Transverse colon (tissue), 4 donors: ENCODE measurements at regions not wholly inside any gene's neighbourhood (a gene's known extent, or its start where the extent isn't known, plus 50 kb on each side); places are given as distances from the start of the nearest gene placed in this dataset.
"Not testable (repeated sequence)": the region's sequence is repeated elsewhere in the genome, so short reads cannot be mapped to it uniquely, and the experiment has no call there.

Source experiments
- DNase-seq: peaks from one replicate; pipeline ENCODE4 v3.0.0-alpha.2; 2019
- H3K27ac ChIP-seq, 4 donors: fragments of 200-600 bp; sonication (generic); 2 replicates each; pipeline ENCODE4 v1.5.1; 2016 to 2018; ENCODE audit warnings: inconsistent platforms in 4 of 4
- H3K27me3 ChIP-seq: fragments of 200-600 bp; sonication (generic); 2 replicates; pipeline ENCODE4 v1.5.1; 2017; ENCODE audit warnings: inconsistent platforms
- H3K36me3 ChIP-seq, 4 donors: fragments of 200-600 bp; sonication (generic); 2 replicates each; pipeline ENCODE4 v1.5.1; 2017 to 2019; ENCODE audit warnings: inconsistent platforms in 4 of 4
- H3K4me1 ChIP-seq, 4 donors: fragments of 200-600 bp; sonication (generic); 2 replicates each; pipeline ENCODE4 v1.5.1; 2017 to 2020; ENCODE audit warnings: inconsistent platforms in 4 of 4
- H3K4me3 ChIP-seq, 4 donors: fragments of 200-600 bp; sonication (generic); 1 replicate in 1 of 4; 2 replicates in 3 of 4; pipeline versions ENCODE4 v1.5.1 to v1.6.1; 2017 to 2019; ENCODE audit warnings: inconsistent platforms in 4 of 4
- H3K9me3 ChIP-seq, 2 donors: fragments of 200-600 bp; sonication (generic); 2 replicates each; pipeline ENCODE4 v1.5.1; 2017 to 2019; ENCODE audit warnings: inconsistent platforms in 2 of 2
- CTCF ChIP-seq, 5 experiments: fragments of 200-600 bp in 3 of 5; fragments of 450-650 bp in 2 of 5; sonication (generic) in 3 of 5; IDR thresholded peaks; 1 replicate in 2 of 5; 2 replicates in 3 of 5; pipeline ENCODE4 v1.5.1; 2016 to 2017; ENCODE audit warnings: antibody characterized with exemption in 5 of 5, inconsistent platforms in 3 of 5, mild to moderate bottlenecking in 2 of 5, moderate library complexity in 1 of 5
- EP300 ChIP-seq: sonication (generic); formaldehyde crosslinking; IDR thresholded peaks from one replicate; pipeline ENCODE4 v1.6.1; 2017; ENCODE audit warnings: antibody characterized with exemption, low read depth
- POLR2A ChIP-seq: fragments of 450-650 bp; IDR thresholded peaks from one replicate; pipeline ENCODE4 v1.6.1; 2016; ENCODE audit warnings: antibody characterized with exemption, mild to moderate bottlenecking, moderate library complexity
- POLR2AphosphoS5 ChIP-seq, 3 donors: sonication (generic); formaldehyde crosslinking; IDR thresholded peaks; one replicate each; pipeline ENCODE4 v1.6.1; 2016; ENCODE audit warnings: antibody characterized with exemption in 3 of 3
- WGBS, 2 donors: methylation state at CpG; one replicate each; pipeline ENCODE4 v1.1.5; 2018; ENCODE audit warnings: low coverage in 1 of 2; 5-methylcytosine and 5-hydroxymethylcytosine counted together
- in situ Hi-C, 4 donors: fragments of 200-750 bp; cut with MboI; loops; one replicate each; pipeline versions ENCODE4 v1.15.0 to v1.15.1; 2017; ENCODE audit warnings: low sequenced_read_pairs in 3 of 4, low pct_ligation_motif_present in 1 of 4, low pct_unique_long_range_greater_than_20kb in 1 of 4
- intact Hi-C: fragments of 100-400 bp; cut with DNase I; formaldehyde crosslinking; loops from one replicate; pipeline ENCODE4 v1.15.1; 2023; ENCODE audit warnings: low total_unique reads

- DNase-seq: no peak
These were observed 1651.5 kb downstream of the EFNA5 start for GRCh38 chr5:106019261-106019660.

DNA sequence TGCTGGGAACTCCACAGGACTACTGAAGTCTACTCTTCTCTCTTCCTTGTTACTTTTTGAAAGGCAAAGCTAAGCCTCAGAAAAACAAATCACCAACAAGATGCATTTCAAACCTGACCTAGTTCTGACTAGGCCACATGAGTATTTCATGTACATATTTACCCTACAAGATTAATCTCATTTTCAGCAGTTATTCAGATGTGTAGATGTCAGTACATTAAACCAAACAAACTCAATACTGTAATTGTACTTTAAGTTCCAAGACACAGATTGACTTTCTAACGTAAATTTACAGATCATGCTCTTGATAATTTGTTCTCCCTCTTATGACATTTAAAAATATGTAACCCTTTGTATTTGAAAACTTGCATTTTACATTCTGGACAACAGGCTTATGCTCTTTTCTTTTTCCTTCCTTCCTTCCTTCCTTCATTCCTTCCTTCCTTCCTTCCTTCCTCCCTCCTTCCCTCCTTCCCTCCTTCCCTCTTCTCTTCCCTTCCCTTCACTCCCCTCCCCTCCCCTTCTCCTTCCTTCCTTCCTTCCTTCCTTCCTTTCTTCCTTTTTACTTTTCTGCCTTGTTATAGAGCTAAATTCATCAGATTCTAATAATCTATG is 1653.4 kb downstream of the EFNA5 start:
- no peaks in the 10 kb centered on the region for H3K4me1 ChIP-seq
- no peak for DNase-seq
- TF ChIP-seq POLR2AphosphoS5 (IDR thresholded peaks at IDR 0.05) (no peak), EP300 (no peak), POLR2A (no peak), CTCF (IDR thresholded peaks at IDR 0.05) (no peak)
- no peak overlapping the region for H3K27ac ChIP-seq
- 53 to 76% methylated on average over 1 of the region's 1 CpG for WGBS, 2 donors
- intact Hi-C loops: no loop called here
- H3K9me3 ChIP-seq: no peaks in the 10 kb centered on the region
- no peak overlapping the region for H3K4me3 ChIP-seq
- no peaks in the 10 kb centered on the region for H3K36me3 ChIP-seq
- no peaks in the 10 kb centered on the region for H3K27me3 ChIP-seq
- in situ Hi-C loops: no loop called here

More at GRCh38 chr5:106019261-106019660, 1651.5 kb downstream of the EFNA5 start:
- Histone ChIP-seq H3K9me3 (no peaks in the 10 kb centered on the region), H3K4me3 (no peak overlapping the region), H3K4me1 (no peaks in the 10 kb centered on the region), H3K27ac (no peak overlapping the region), H3K36me3 (no peaks in the 10 kb centered on the region), H3K27me3 (no peaks in the 10 kb centered on the region)
- intact Hi-C loops (no loop called here), in situ Hi-C loops (no loop called here)
- TF ChIP-seq CTCF (IDR thresholded peaks at IDR 0.05) (no peak), POLR2A (no peak), POLR2AphosphoS5 (IDR thresholded peaks at IDR 0.05) (no peak), EP300 (no peak)

GRCh38 chr5:106014262-106014661 is 1656.5 kb downstream of the EFNA5 start:
- H3K4me1 ChIP-seq: no peaks in the 10 kb centered on the region
- no peak for TF ChIP-seq EP300
- no peak for TF ChIP-seq POLR2A
- TF ChIP-seq POLR2AphosphoS5 (IDR thresholded peaks at IDR 0.05): no peak
- TF ChIP-seq CTCF (IDR thresholded peaks at IDR 0.05): no peak
- H3K27ac ChIP-seq: no peak overlapping the region
- in situ Hi-C loops: no loop called here
- H3K36me3 ChIP-seq: no peaks in the 10 kb centered on the region
- DNase-seq: no peak
- intact Hi-C loops: no loop called here
- no peak overlapping the region for H3K4me3 ChIP-seq
- H3K9me3 ChIP-seq: no peaks in the 10 kb centered on the region
- H3K27me3 ChIP-seq: no peaks in the 10 kb centered on the region

DNA sequence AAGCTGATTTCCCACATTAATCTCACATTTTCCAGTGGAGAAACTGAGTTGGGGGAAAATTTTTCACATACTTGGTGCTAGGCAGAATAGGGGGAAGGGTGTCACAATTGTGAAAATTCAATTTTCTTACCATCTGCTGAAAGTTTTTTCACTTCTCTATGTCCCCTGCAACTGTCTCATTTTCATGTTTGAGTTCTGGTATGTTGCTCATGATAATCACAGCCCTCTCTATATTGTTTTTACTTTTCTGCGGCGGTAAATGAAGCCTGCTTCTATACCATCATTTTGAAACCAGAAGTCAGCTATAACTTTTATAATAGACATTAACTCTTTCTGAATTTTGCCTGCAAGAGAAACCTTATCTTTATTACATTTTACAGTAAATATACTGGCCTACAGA is 1664.5 kb downstream of the EFNA5 start:
- Histone ChIP-seq H3K4me1 (no peaks in the 10 kb centered on the region), H3K9me3 (peaks cover 0 to 3% of the 10 kb centered on the region in 2 donors), H3K4me3 (no peak overlapping the region), H3K27ac (no peak overlapping the region), H3K27me3 (no peaks in the 10 kb centered on the region), H3K36me3 (no peaks in the 10 kb centered on the region)
- TF ChIP-seq POLR2A (no peak), POLR2AphosphoS5 (IDR thresholded peaks at IDR 0.05) (no peak), CTCF (IDR thresholded peaks at IDR 0.05) (no peak), EP300 (no peak)
- no peak for DNase-seq
- in situ Hi-C loops: no loop called here
- intact Hi-C loops: no loop called here
- 66 to 76% methylated on average over 2 of the region's 2 CpGs for WGBS, 2 donors

DNA sequence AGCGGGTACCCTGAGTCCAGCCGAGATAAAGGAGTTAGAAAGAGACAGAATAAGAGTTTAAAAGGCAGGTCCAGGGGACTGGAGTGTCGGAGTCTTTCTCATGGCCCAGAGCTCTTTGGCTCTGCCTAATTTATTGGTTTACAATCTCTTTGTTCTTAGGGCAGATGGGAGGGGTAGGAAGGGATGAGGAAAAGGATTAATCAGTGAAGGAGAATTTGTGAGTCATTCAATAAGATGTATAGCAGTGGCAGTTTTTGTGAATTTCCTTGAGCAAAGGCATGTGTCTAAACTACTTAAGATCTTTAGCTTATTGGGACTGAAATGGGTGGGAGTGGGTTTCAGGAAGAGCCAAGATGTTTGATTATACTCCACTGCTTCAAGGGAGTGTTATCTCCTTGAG is 1671.7 kb downstream of the EFNA5 start:
- intact Hi-C loops, H3K36me3 ChIP-seq: not testable (repeated sequence)
- WGBS, 2 donors: 69 to 72% methylated on average over 3 of the region's 3 CpGs

More for the DNA sequence above, 1671.7 kb downstream of the EFNA5 start:
- H3K9me3 ChIP-seq, H3K27ac ChIP-seq, H3K4me3 ChIP-seq, DNase-seq, H3K27me3 ChIP-seq, H3K4me1 ChIP-seq, in situ Hi-C loops: not testable (repeated sequence)
